HPDE6-E6E7 (cell line): ENCODE measurements at regions not wholly inside any gene's neighbourhood (a gene's known extent, or its start where the extent isn't known, plus 50 kb on each side); places are given as distances from the start of the nearest gene placed in this dataset.

Experiments
- DNase-seq: peaks from one replicate; pipeline ENCODE4 v3.0.0; 2011; ENCODE audit warnings: missing footprints; ENCODE audit errors: extremely low spot score

- no peak for DNase-seq
Measured at GRCh38 chr13:99892866-99893504, 78.6 kb downstream of the ZIC5 start.

- no peak for DNase-seq
Measured at GRCh38 chr13:99892196-99892613, 79.4 kb downstream of the ZIC5 start.

GRCh38 chr13:99886706-99887105 is 84.9 kb downstream of the ZIC5 start:
- no peak for DNase-seq

- no peak for DNase-seq
Measured at GRCh38 chr13:99884913-99885312, 86.7 kb downstream of the ZIC5 start.

- no peak for DNase-seq
Measured at GRCh38 chr13:99883805-99884204, 87.8 kb downstream of the ZIC5 start.

GRCh38 chr13:99878921-99879610 is 92.5 kb downstream of the ZIC5 start:
- DNase-seq = no peak

GRCh38 chr13:99876651-99877050 is 94.9 kb downstream of the ZIC5 start:
- no peak for DNase-seq

GRCh38 chr13:99875391-99875790 is 96.2 kb downstream of the ZIC5 start:
- DNase-seq = no peak

- DNase-seq = no peak
Measured at GRCh38 chr13:99873832-99874430, 97.6 kb downstream of the ZIC5 start.

GRCh38 chr13:99873141-99873540 is 98.4 kb downstream of the ZIC5 start:
- no peak for DNase-seq

GRCh38 chr13:99871249-99871898 is 100.2 kb downstream of the ZIC5 start:
- no peak for DNase-seq

GRCh38 chr13:99870541-99870940 is 101.0 kb downstream of the ZIC5 start:
- DNase-seq = no peak

- DNase-seq = no peak
Measured at GRCh38 chr13:99869830-99870229, 101.7 kb downstream of the ZIC5 start.

- no peak for DNase-seq
Measured at GRCh38 chr13:99868767-99869166, 102.8 kb downstream of the ZIC5 start.

- no peak for DNase-seq
Measured at GRCh38 chr13:99867535-99868257, 103.9 kb downstream of the ZIC5 start.

- no peak for DNase-seq
Measured at GRCh38 chr13:99866781-99867180, 104.8 kb downstream of the ZIC5 start.

GRCh38 chr13:99865420-99865930 is 106.1 kb downstream of the ZIC5 start:
- DNase-seq = no peak

- DNase-seq = no peak
Measured at GRCh38 chr13:99864627-99864990, 107.0 kb downstream of the ZIC5 start.

- no peak for DNase-seq
Measured at GRCh38 chr13:99863789-99864626, 107.6 kb downstream of the ZIC5 start.

GRCh38 chr13:99862244-99862643 is 109.3 kb downstream of the ZIC5 start:
- no peak for DNase-seq

GRCh38 chr13:99861771-99862170 is 109.8 kb downstream of the ZIC5 start:
- no peak for DNase-seq
